ENCODE measurements at regions not wholly inside any gene's neighbourhood (a gene's known extent, or its start where the extent isn't known, plus 50 kb on each side); places are given as distances from the start of the nearest gene placed in this dataset.

GRCh38 chr4:11534623-11535302 is 106.1 kb upstream of the HS3ST1 start:
- H3K4me1 ChIP-seq (ENCODE audit: control insufficient read depth, insufficient read depth, low read length), result no peaks in the 10 kb centered on the region
- H3K36me3 ChIP-seq (ENCODE audit: control insufficient read depth in 2 of 2, insufficient read depth in 1 of 2, low read length in 2 of 2), result no peaks in the 10 kb centered on the region
- TF ChIP-seq ZNF777 (tag by site-specific recombination; IDR thresholded peaks at IDR 0.05; ENCODE audit: borderline replicate concordance), result no peak
- TF ChIP-seq ZSCAN30 (tag by site-specific recombination; IDR thresholded peaks at IDR 0.05), result no peak
- no peak for TF ChIP-seq ZNF155 (tag by site-specific recombination; IDR thresholded peaks at IDR 0.05)
- TF ChIP-seq ZNF175 (tag by site-specific recombination; IDR thresholded peaks at IDR 0.05), result no peak
- no peak for TF ChIP-seq FEZF1 (tag by site-specific recombination; IDR thresholded peaks at IDR 0.05)
- TF ChIP-seq ZNF239 (tag by site-specific recombination; IDR thresholded peaks at IDR 0.05), result no peak
- TF ChIP-seq ZNF664 (tag by site-specific recombination; IDR thresholded peaks at IDR 0.05), result no peak
- no peak for TF ChIP-seq TCF7L2 (IDR thresholded peaks at IDR 0.05; ENCODE audit: borderline replicate concordance, low read depth, low read length)
- TF ChIP-seq SP2 (tag by site-specific recombination; IDR thresholded peaks at IDR 0.05), result no peak
- TF ChIP-seq ZNF157 (tag by site-specific recombination; IDR thresholded peaks at IDR 0.05), result no peak
- CTCF ChIA-PET, result no interaction called here
- POLR2A ChIA-PET, result no interaction called here
- no peaks in the 10 kb centered on the region for H3K9me3 ChIP-seq (ENCODE audit: control insufficient read depth, insufficient read depth, low read depth, low read length)
- H3K27ac ChIP-seq (ENCODE audit: extremely low read depth, low read depth, low read length), result no peak overlapping the region
- H3K4me3 ChIP-seq (ENCODE audit: low read depth, low read length), result no peak overlapping the region

GRCh38 chr4:11532138-11532537 is 103.4 kb upstream of the HS3ST1 start:
- H3K4me3 ChIP-seq (ENCODE audit: low read depth, low read length), result no peak overlapping the region
- no peak overlapping the region for H3K27ac ChIP-seq (ENCODE audit: extremely low read depth, low read depth, low read length)
- TF ChIP-seq ZBTB21 (tag by site-specific recombination; IDR thresholded peaks at IDR 0.05) (no peak), ZNF114 (tag by site-specific recombination; IDR thresholded peaks at IDR 0.05) (no peak), ZNF549 (tag by site-specific recombination; IDR thresholded peaks at IDR 0.05) (no peak), ZBTB6 (tag by site-specific recombination; IDR thresholded peaks at IDR 0.05) (no peak), ZNF16 (tag by site-specific recombination; IDR thresholded peaks at IDR 0.05; ENCODE audit: low read depth) (no peak), ZNF341 (tag by site-specific recombination; IDR thresholded peaks at IDR 0.05; ENCODE audit: low read depth) (no peak), SP3 (tag by site-specific recombination; IDR thresholded peaks at IDR 0.05) (no peak), ZNF629 (tag by site-specific recombination; IDR thresholded peaks at IDR 0.05) (no peak), PRDM1 (tag by site-specific recombination; IDR thresholded peaks at IDR 0.05) (no peak), IKZF3 (tag by site-specific recombination; IDR thresholded peaks at IDR 0.05) (no peak), ZSCAN18 (tag by site-specific recombination; IDR thresholded peaks at IDR 0.05) (no peak), ZNF10 (tag by site-specific recombination; IDR thresholded peaks at IDR 0.05) (no peak), ZNF624 (tag by site-specific recombination; IDR thresholded peaks at IDR 0.05) (no peak), ZNF350 (tag by site-specific recombination; IDR thresholded peaks at IDR 0.05) (no peak), ZBTB49 (tag by site-specific recombination; IDR thresholded peaks at IDR 0.05; ENCODE audit: low read depth) (no peak), ZNF449 (tag by site-specific recombination; IDR thresholded peaks at IDR 0.05) (no peak)
- no peaks in the 10 kb centered on the region for H3K9me3 ChIP-seq (ENCODE audit: control insufficient read depth, insufficient read depth, low read depth, low read length)
- H3K4me1 ChIP-seq (ENCODE audit: control insufficient read depth, insufficient read depth, low read length), result no peaks in the 10 kb centered on the region
- H3K36me3 ChIP-seq (ENCODE audit: control insufficient read depth in 2 of 2, insufficient read depth in 1 of 2, low read length in 2 of 2), result no peaks in the 10 kb centered on the region
- CTCF ChIA-PET, result no interaction called here
- POLR2A ChIA-PET, result no interaction called here
